UCSD-AML1 (cell line): ENCODE measurements at regions not wholly inside any gene's neighbourhood (a gene's known extent, or its start where the extent isn't known, plus 50 kb on each side); places are given as distances from the start of the nearest gene placed in this dataset.

Experiments
- DNase-seq: peaks from one replicate; lab custom pipeline; 2025; ENCODE audit not compliant: unreplicated experiment; lab: John Stamatoyannopoulos, UW

- no peak for DNase-seq
These were observed 213.4 kb upstream of the EOMES start for GRCh38 chr3:27935492-27935891.

- no peak for DNase-seq
These were observed 217.4 kb upstream of the EOMES start for GRCh38 chr3:27939521-27939920.

GRCh38 chr3:27939940-27940339 is 217.8 kb upstream of the EOMES start:
- no peak for DNase-seq

GRCh38 chr3:27943106-27943505 is 221.0 kb upstream of the EOMES start:
- DNase-seq, result peak; percentile 7

GRCh38 chr3:27945229-27945628 is 223.1 kb upstream of the EOMES start:
- no peak for DNase-seq

- no peak for DNase-seq
These were observed 238.0 kb upstream of the EOMES start for GRCh38 chr3:27960133-27960532.

- no peak for DNase-seq
These were observed 241.4 kb upstream of the EOMES start for GRCh38 chr3:27963519-27963918.

- no peak for DNase-seq
These were observed 249.5 kb upstream of the EOMES start for GRCh38 chr3:27971600-27971999.

- DNase-seq, result no peak
These were observed 254.8 kb upstream of the EOMES start for GRCh38 chr3:27976933-27977332.

- DNase-seq, result no peak
These were observed 256.3 kb upstream of the EOMES start for GRCh38 chr3:27978440-27978839.

- no peak for DNase-seq
These were observed 255.9 kb upstream of the CMC1 start for GRCh38 chr3:27985369-27986035.

- no peak for DNase-seq
These were observed 255.1 kb upstream of the CMC1 start for GRCh38 chr3:27986234-27986879.

- no peak for DNase-seq
These were observed 251.1 kb upstream of the CMC1 start for GRCh38 chr3:27990324-27990723.

GRCh38 chr3:27990837-27991236 is 250.6 kb upstream of the CMC1 start:
- DNase-seq, result no peak

- no peak for DNase-seq
These were observed 248.4 kb upstream of the CMC1 start for GRCh38 chr3:27993051-27993450.

GRCh38 chr3:28000608-28001007 is 240.8 kb upstream of the CMC1 start:
- DNase-seq, result no peak

GRCh38 chr3:28008235-28008634 is 233.2 kb upstream of the CMC1 start:
- DNase-seq, result no peak

- no peak for DNase-seq
These were observed 228.6 kb upstream of the CMC1 start for GRCh38 chr3:28012830-28013229.

- DNase-seq, result no peak
These were observed 227.4 kb upstream of the CMC1 start for GRCh38 chr3:28013864-28014473.

- DNase-seq, result no peak
These were observed 222.3 kb upstream of the CMC1 start for GRCh38 chr3:28018925-28019718.

GRCh38 chr3:28019740-28020139 is 221.7 kb upstream of the CMC1 start:
- no peak for DNase-seq

GRCh38 chr3:28022916-28023315 is 218.5 kb upstream of the CMC1 start:
- DNase-seq, result no peak
